KG1 (cell line): ENCODE measurements at regions not wholly inside any gene's neighbourhood (a gene's known extent, or its start where the extent isn't known, plus 50 kb on each side); places are given as distances from the start of the nearest gene placed in this dataset.

ENCODE experiments used
- DNase-seq: peaks from one replicate; lab custom pipeline; 2025; lab: John Stamatoyannopoulos, UW

DNA sequence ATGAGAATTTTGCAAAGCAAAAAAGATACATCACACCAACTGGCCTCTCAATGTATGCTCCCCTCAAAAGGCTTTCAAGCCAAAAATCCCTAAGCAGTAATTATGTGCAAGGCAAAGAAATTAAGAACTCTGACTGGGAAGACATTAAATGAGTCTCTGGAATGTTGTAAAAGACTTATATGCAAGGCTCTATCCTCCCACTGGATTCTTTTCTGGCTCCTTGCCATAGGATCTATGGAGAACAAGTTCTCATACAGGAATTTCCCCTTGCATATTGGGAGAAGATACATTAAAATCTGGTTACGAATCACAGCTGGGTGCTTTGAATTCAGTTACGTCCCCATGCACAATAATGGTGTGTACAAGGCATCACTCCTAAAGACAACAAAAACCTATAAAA lies 73.4 kb upstream of the ATL2 start:
- no peak for DNase-seq

- no peak for DNase-seq
Observed at GRCh38 chr2:38448692-38449410, 71.8 kb upstream of the ATL2 start.

GRCh38 chr2:38446906-38447561 lies 70.0 kb upstream of the ATL2 start:
- no peak for DNase-seq

GRCh38 chr2:38446418-38446817 lies 69.3 kb upstream of the ATL2 start:
- no peak for DNase-seq

DNA sequence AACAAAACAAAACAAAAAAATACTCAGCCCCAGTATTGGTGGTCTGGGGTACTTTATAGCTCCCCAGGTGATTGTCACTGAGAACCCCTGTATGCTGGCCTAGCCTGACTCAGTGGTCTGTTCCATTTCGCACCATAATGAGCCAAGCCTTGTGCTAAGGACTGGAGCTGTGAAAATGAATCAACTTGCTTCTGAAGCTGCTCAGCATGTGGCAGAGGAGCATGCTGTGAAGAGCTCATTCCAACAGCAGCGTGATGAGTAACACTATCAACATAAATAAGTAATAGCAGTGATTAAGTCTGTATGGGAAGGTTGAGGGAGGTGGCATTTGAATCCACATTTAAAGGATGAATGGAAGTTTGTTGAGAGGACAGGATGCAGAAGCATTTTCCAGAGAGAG lies 67.2 kb upstream of the ATL2 start:
- DNase-seq = no peak

- no peak for DNase-seq
Observed at GRCh38 chr2:38442643-38443541, 65.8 kb upstream of the ATL2 start.

DNA sequence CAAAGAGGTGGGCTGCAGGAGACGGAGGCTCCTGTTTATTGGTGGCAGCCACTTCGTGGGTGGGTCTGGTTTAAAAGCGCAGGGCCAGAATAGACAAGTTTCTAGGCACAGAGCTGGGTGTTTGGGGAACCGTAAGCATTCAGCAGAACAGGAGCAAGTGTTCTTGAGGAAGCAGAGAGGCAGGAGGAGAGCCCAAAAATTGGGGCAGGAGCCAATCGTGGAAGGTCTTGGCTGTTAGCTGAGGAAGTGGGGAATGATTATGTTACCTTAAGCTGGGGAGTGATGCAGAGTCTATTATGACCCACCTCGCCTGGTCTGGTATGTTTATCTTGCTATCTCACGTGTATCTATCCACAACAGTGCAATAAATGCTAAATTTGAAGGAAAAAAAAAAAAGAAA lies 64.3 kb upstream of the ATL2 start:
- DNase-seq = no peak

DNA sequence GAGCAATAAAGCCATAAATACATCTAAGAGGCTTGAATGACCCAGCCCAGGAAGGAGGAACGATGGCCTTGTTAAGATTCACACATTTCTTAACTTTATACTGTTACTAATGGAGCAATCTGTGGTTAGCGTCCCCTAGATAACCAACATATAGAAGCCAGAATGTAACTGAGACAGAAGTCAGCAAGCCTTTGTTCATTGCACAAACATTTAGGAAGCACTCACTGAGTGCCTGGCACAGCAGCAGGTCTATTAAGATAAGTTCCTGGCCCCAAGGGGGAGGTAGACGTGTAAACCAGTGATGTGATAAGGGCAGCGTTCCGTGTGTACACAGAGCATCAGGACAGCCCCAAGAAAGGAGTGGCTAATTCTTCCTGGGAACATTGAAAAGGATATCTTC lies 63.6 kb upstream of the ATL2 start:
- DNase-seq = no peak

DNA sequence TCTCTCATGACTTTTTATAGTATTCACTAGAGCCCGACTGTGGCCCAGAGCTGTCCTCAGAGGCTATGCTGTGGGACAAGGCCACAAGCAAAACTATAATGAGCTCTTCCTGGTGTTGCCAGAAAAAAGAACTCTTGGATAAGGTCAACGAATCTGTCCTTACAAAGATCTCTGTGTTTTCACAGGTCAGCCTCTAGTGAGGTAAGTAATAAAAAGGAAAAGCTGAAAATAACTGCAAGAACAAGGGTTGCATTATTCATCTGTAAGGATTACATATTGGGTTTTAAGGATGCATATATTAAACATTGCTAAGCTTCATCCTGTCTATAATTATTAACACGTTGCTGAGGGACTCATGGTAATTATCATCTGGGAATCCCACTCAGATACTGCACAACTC lies 62.8 kb upstream of the ATL2 start:
- DNase-seq = no peak

GRCh38 chr2:38438883-38439612 lies 62.0 kb upstream of the ATL2 start:
- no peak for DNase-seq

- DNase-seq = no peak
Observed at GRCh38 chr2:38438133-38438882, 61.2 kb upstream of the ATL2 start.

DNA sequence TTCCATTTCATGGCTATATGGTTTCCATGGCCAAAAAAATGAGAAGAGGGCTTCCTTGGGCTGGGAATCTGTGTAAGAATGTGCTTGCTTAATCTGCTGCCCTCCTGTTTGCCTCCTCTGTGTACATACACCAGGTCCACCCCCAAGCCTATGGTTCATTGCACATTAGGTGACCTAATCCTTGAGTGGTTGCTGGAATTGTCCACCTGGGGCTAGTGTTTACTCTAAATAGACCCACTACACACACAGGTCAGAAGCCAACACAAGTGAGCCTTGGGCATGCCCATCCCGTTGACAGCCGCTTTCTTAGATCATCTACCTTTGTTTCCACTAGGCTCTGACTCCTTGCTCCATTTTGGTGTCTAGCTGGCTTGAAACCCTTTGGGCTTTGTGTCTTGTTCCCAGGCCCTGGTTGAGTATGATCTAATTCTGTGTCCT lies 59.2 kb upstream of the ATL2 start:
- DNase-seq = no peak

- no peak for DNase-seq
Observed at GRCh38 chr2:38435775-38436174, 58.7 kb upstream of the ATL2 start.

- DNase-seq = no peak
Observed at GRCh38 chr2:38434595-38434994, 57.5 kb upstream of the ATL2 start.

DNA sequence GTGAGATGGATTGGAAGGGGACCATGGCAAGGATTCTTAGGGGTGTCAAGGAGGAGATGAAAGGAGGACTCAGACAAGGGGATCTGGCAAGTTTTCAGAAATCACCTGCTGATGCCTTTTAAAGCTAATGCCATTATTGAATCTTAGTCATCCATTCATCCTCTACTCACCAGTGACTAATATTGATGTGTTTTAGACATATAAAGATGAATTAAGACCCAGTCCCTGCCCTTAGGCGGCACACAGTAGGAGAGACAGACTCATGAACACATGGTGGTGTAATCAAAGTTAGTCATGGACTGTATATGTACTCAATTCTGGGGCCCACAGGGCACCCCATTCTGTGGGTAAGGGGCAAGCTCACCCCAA lies 56.5 kb upstream of the ATL2 start:
- no peak for DNase-seq

DNA sequence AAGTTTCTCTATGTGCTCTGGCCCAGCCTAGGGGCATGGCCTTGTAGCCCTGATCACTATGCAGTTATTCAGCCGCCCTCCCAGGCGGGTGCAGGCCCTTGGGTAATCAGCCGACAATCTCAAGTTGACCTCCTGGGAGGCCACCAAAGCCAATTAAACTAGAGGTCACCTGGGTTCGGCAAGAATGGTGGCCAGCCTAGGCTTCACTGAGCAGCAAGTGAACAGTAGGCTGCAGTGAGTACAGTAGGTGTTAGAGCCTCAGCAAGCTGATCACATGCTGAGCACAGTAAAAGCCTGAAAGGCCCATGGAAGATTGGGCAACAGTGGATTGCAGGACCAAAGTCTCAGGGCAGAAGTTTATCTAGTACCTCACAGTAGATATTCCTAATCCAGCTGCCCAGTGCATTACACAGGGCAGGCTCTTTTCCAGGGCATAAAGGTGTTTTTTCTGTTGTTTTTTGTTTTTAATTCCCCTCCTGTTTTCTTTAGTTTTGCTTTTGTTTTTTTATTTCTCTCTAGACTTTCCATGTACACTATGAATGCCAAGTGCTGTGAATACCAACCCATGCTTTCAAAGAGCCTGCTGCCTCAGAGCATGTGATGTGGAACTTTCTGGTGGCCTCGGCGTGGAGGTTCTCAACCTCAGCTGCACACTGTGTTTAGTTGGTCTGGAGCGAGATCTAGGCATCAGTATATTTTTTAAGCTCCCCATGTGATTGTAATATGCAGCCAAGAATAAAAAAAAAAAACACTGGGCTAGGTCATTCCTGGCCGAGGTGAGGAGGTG lies 55.9 kb upstream of the ATL2 start:
- no peak for DNase-seq

DNA sequence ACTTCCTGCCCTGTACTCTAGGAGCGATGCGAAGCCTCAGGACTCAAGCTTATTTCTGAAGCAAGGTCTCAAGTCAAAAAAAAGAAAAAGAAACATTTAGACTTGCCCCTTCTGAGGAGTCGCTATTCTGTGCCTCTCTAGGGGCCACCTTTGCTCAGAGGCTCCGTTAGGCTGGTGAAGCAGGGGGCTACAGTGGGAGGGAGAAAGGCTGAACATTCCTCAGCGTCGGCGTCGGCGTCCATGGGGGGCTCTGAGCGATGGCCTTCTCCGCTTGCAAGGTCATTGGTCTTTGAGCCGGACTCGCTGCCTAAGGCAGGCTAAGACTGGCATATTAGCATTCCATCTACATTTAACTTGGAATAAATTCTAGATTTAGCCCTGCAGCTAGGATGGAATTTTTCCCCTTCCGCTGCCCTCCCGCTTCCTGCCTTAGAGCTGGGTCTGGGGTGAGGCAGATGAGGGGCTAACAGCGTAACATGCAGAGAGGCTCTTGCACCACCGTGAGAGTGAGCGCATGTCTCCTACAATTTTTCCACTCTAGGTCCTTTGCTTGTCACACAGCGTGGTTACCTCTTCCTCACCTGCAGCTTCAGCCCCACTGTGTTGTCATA lies 53.6 kb upstream of the ATL2 start:
- DNase-seq = no peak

DNA sequence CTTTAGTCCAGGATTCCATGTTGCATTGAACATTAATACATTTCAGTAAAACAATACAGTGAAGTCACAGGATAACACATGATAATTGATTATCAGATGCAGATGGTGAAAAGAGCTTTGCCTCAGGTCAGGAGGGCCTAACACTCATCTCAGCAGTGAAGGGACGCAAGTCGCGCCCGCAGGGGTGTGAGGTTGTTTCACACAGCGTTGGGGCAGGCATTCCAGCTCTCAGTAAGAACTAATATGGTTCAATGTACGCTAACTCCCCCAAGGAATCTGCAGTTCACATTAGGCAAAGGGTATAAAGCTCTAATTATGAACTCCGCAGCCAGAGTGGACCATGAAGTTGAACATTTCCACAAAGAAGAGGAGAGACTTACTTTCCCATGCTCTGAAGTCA lies 53.1 kb upstream of the ATL2 start:
- DNase-seq = no peak

- no peak for DNase-seq
Observed at GRCh38 chr2:38427936-38428335, 50.9 kb upstream of the ATL2 start.

DNA sequence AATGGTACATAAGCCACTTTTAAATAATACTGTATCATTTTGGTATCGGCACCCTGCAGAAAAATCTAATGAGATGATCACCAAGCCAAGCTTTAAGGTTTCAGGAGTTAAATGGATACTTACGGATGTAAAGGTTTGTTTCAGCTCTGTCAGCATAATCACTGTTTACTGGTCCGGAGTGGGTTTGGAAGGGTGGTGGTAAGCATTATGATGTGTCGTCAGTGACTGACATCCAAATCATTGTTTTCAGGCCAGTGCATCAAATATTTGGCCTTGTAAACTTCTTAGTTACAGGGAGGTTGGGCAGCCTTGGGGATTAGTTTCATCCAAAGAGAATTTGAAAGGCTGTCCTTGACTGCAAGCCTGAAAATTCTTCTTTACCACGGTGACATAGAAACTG lies 50.0 kb upstream of the ATL2 start:
- DNase-seq = no peak
